SU-DHL-6 (cell line): ENCODE measurements at regions not wholly inside any gene's neighbourhood (a gene's known extent, or its start where the extent isn't known, plus 50 kb on each side); places are given as distances from the start of the nearest gene placed in this dataset.

Source experiments
- EZH2phosphoT487 ChIP-seq: fragments of 200-600 bp; sonication (generic), shearing (Covaris generic); conservative IDR thresholded peaks from 2 replicates; pipeline ENCODE4 v1.6.1; 2018; ENCODE audit warnings: mild to moderate bottlenecking, antibody characterized with exemption, low read length, moderate library complexity, mixed read lengths
- TF ChIP-seq, protein P1 (sequence below): fragments of 200-600 bp; sonication (generic); IDR thresholded peaks from one replicate; pipeline ENCODE4 v1.5.1; 2017; ENCODE audit warnings: antibody characterized with exemption, mild to moderate bottlenecking, low read length, moderate library complexity; ENCODE audit not compliant: insufficient read depth, poor library complexity, severe bottlenecking

DNA sequence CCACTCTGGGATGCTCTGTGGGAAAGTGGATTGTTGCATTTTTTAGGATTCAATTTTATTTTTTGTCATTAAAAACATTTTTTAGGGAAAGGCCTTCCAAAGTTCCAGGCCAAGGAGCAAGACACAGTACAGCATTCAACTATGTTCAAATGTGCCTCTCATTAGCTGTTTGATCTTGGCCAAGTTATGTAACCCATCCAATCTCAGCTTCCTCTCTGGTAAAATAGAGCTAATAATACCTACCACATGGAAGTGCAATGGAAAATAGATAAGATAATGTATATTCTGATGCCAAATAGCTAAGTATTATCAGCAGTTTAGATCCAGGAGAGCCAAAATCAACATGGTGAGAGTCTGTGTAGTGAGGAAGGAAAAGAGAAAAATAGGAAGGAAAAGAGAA is 220.3 kb upstream of the SESN3 start:
- TF ChIP-seq, protein P1, sequence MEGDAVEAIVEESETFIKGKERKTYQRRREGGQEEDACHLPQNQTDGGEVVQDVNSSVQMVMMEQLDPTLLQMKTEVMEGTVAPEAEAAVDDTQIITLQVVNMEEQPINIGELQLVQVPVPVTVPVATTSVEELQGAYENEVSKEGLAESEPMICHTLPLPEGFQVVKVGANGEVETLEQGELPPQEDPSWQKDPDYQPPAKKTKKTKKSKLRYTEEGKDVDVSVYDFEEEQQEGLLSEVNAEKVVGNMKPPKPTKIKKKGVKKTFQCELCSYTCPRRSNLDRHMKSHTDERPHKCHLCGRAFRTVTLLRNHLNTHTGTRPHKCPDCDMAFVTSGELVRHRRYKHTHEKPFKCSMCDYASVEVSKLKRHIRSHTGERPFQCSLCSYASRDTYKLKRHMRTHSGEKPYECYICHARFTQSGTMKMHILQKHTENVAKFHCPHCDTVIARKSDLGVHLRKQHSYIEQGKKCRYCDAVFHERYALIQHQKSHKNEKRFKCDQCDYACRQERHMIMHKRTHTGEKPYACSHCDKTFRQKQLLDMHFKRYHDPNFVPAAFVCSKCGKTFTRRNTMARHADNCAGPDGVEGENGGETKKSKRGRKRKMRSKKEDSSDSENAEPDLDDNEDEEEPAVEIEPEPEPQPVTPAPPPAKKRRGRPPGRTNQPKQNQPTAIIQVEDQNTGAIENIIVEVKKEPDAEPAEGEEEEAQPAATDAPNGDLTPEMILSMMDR, result no peak
- TF ChIP-seq EZH2phosphoT487, result no peak
